HG03159 (cell line): ENCODE measurements at regions not wholly inside any gene's neighbourhood (a gene's known extent, or its start where the extent isn't known, plus 50 kb on each side); places are given as distances from the start of the nearest gene placed in this dataset.

Experiments
- ATAC-seq: cut with Tn5 transposase; IDR thresholded peaks from one replicate; pipeline ENCODE4 v1.9.1; 2021; ENCODE audit warnings: mild to moderate bottlenecking, moderate library complexity; ENCODE audit not compliant: unreplicated experiment

GRCh38 chr17:69928611-69929010 lies 146.4 kb upstream of the KCNJ16 start:
- no peak for ATAC-seq

DNA sequence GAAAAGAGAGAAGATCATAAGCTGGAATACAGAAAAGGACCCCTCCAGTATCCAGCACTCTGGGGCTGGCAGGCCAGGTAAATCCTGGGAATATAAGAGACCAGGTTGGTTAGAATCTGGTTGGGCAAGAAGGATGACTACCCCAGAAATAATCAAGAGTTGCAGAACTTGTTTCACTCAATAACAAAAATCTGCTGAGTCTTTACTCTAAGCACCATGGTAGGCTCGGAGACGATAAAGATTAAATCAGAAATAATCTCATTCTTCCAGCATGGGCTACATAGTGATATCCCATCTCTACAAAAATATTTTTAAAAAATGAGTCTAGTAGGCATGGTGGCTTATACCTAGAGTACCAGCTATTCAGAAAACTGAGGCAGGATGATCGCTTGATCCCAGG lies 138.0 kb upstream of the KCNJ16 start:
- ATAC-seq = no peak

DNA sequence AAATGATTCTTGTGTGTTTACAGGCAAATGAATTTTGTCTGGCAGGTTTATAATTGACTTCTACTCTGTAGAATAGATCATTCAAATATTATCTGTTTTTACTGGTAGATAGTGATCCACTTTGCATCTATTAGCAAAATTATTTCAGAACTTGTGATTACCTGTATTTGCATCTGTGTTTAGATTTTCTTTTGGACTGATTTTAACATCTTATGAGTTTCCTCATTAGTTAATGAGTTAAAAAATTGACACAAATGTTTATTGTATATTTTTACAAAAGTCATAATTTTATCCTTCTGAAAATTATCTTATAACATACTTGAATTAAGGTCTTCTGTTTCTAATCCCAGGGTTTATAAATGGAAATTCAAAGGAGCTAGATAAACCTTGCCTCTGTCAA lies 132.0 kb upstream of the KCNJ16 start:
- ATAC-seq = no peak

DNA sequence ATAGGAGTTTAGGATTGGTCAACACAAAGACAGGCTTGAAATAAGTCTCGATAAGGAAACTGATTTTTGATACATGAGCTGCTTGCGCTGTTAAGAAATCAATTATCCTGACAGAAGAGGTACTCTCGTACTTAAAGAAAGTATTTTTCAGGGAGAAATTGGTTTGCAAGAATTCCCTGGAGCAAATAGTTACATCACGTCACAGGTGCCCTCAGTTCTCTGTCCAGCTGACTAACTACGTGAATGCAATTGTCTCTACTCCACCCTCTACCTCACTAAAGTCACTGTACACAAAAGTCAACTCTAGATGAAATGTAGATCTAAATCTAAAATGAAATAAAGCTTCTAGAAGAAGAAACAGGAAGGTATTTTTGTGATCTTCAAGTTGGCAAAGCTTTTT lies 130.6 kb upstream of the KCNJ16 start:
- no peak for ATAC-seq

DNA sequence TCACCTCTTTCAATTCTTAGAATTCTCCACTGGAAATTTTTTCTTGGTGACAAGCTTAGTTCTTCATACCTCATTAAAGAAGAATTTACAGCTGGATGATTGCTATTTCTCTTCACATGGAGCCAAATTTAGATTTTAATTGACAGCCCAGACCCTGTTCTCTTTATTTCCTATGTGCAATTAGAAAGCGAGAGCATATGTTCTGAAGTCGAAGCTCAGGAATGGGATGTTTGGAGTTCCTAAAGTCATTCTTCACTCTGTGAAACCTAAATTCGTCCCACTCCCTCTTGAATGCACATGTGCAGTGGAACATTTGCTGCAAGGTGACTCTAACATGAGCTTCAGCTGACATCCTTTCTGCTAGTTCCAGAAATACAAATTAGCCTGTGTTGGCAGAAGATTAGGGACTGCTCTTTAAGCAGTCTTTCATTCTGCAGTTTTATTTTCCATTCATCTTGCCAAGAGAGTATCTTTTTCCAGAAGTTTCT lies 129.3 kb upstream of the KCNJ16 start:
- no peak for ATAC-seq

DNA sequence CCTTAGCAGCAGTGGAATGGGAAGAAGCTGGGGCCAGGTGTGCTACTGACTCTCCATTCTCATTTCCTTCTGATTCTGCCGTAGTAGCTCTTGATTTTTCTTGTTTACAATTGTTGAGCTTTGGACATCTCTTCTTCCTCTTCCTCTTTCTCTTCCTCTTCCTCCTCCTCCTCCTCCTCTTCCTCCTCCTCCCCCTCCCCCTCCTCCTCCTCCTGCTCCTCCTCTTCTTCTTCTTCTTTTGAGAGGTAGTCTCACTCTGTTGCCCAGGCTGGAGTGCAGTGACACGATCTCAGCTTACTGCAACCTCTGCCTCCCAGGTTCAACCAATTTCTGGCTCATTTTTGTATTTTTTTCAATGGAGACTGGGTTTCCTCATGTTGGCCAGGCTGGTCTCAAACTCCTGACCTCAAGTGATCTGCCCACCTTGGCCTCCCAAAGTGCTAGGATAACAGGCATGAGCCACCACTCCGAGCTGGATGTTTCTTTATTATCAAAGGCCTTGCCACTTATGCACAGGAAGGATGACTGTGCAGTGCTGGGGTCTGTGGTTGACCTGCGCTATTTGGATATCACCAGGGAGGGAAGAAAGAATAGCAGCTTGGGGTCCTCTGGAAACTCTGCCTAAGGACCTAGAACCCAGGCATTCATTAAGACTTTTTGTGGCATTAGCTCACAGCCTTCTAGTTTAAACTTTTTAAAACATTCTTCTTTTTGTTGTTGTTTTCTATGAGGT lies 127.8 kb upstream of the KCNJ16 start:
- ATAC-seq = no peak

DNA sequence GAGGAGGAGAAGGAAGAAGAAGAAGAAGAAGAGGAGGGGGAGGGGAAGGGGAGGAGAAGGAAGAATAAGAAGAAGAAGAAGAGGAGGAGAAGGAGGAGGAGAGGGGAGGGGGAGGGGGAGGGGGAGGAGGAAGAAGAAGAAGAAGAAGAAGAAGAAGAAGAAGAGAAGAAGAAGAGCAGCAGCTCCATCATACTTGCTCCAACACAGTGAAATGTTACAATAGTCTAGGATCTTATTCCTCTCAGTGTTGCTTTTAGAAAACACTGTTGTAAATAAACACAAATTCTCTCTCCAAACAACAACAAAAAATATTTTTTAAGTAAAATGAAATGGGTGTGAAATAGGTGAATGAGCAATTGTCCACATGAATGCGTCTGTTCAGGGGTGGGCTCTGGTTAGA lies 126.6 kb upstream of the KCNJ16 start:
- no peak for ATAC-seq

DNA sequence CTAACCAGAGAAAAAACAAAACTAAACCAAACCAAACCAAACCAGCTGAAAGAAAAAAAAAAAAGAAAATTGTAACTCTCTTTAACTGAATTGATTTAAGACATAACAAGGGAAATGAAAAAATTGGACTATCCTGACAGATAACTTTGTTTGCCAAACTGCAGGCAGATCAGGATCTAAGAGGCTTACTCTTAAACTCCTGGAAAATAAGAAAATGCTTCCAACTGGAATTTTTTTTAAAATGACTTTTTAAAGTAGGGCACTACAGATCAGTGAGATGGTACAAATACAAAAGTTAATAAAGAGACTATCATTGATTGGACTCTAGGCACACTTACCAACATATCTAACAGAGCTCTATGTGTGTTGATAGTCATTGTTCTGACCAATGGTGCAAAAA lies 125.5 kb upstream of the KCNJ16 start:
- ATAC-seq = no peak

DNA sequence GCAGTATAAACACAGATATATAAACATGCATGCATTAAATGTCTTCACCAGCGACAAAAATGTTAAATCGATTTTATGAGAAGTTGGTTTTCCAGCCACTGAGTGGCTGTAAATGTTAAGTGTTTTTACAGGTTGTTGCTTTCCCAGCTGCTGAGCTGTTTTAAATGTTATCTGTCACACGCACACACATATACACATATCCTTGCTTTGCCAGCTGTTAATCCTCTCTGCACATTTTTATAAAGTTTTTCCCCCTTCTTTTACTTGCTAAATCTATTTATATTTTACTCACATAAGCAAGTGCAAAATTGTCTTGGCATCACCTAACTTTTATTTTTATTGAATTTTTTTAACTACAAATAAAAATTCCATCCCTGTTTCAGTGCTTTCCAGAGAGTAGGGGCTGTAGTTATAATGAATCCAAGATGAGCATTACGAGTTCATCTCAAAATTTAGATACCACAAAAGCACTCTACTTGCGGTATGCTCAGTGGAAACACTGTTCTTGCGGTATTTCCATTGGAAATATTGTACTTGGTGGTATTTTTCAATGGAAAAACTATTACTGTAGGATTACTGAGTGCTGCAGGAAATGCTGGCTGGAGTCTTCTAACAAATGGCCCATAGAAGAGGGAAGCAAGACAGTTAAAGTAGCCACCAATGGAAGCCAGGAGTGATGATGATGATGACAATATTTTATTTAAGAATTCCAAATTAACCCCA lies 124.9 kb upstream of the KCNJ16 start:
- no peak for ATAC-seq

DNA sequence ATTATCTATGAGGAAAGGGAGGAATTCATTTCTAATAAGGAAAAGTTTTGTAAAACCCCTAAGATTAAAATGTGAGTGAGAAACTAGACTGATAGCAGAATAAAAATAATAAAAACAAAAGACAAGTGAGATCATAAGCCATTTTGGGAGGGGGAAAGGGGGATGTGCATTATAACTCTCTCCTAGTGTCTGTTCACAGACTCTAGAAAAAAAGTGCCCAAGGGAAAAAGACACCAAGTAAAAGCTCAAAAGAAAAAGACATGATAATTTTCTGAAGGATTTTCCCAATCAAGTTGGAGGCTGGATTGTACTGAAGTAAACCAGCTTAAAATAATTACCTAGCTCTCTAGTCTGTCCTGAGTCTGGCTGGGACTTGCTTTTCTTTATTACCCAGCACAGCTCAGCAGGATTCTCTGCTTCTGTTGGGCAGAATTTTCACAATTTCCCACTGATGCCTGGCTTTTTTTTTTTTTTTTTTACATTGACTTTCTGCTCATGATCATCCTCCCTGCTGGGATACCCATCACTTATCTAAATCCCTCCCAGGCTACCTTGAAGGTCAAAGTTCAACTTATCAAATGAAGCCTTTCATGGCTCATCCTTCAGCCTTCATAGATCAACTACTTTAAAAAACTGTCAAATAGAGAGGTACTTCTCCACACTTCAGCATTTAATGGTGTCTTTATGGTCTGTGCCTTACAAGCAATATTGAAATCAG lies 124.2 kb upstream of the KCNJ16 start:
- ATAC-seq = no peak

- ATAC-seq = no peak
Measured at GRCh38 chr17:69954241-69954925, 120.6 kb upstream of the KCNJ16 start.

DNA sequence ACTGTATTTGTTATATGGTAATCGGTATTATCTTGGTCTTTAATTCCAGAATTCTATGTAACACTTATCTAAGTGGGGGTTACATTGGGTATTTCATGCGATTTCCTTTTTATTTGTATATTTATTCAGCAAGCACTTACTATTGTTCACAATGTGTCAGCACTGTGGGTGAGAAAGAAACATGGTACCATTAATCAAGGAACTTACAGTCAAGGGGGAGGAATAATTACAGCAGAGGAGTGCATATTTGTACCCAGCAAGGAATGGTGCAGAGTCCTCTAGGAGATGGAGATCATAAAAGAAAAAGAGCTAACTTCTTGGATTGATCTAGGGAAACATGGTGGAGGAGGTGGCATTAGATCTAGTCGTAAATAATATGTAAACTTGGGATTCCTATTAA lies 117.0 kb upstream of the KCNJ16 start:
- ATAC-seq = no peak

- ATAC-seq = no peak
Measured at GRCh38 chr17:69959283-69959682, 115.7 kb upstream of the KCNJ16 start.

GRCh38 chr17:69960755-69961154 lies 114.3 kb upstream of the KCNJ16 start:
- ATAC-seq = no peak

- ATAC-seq = no peak
Measured at GRCh38 chr17:69961501-69962145, 113.4 kb upstream of the KCNJ16 start.

DNA sequence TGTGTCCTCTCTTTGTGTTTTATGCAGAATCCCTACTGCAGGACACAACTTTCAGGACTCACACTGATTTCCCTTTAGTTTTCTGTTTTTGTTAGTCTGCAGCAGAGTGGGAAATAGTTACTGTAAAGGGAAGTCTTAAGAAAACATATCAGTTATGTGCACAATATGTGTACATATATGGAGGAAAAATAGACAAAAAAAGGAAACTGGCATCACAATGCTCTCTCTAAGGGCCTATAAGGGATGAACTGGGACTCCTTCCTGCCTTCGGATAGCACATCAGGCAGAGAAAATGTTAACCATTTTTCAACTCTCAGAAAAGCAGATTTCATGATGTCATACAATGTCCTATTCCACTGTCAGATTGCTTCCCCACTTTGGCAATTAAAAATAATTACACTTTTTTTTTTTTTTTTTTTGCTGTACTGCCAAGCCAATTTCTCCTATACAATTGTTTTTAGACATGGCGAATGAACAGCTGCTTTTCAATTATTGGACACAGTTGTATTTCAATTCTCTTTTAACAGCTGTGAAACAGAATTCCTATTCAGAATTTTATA lies 112.5 kb upstream of the KCNJ16 start:
- ATAC-seq = no peak

DNA sequence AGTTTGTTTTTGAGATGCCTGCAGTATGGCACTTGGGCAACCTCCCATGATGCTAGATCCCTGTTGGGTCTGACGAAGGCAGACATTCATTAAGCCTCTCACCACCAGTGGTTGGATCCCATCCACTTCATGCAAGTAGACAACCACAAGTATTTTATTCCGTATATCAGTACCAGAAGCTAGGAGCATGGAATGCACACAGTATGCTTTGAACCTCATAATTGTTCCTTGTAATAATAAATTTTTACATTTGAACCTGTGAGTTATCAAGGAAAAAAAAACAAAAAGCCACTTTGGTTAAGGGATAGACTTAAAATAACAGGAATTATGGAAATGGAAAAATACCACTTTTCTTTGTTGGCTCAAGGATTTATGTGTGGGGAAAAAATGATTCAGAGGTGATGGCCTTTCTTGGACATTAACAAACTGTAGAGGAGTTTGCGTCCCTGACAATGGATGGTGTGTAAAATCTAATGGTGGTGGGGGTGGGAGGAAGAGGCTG lies 107.1 kb upstream of the KCNJ16 start:
- ATAC-seq = no peak

GRCh38 chr17:69969897-69970296 lies 105.1 kb upstream of the KCNJ16 start:
- no peak for ATAC-seq

DNA sequence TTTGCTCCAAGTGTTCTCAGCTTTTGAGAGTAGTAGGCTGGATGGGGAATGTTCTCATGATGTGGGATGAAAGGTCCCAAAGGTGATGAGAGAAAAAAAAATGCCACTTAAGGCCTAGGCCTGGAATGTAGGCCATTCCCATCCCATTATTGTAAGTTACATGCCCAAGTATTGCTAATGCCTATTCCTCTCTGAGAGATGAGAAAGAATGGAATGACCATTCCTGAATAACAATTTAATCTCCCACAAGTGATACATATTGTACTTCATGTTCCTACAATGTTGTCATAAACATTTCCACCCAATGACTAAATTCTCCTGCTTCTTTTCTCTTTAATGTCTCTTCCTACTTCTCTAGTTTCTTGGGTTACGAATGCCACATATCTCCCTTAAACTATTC lies 102.8 kb upstream of the KCNJ16 start:
- no peak for ATAC-seq

GRCh38 chr17:69975808-69976207 lies 99.2 kb upstream of the KCNJ16 start:
- ATAC-seq = no peak
